H1 (cell line): ENCODE measurements at regions not wholly inside any gene's neighbourhood (a gene's known extent, or its start where the extent isn't known, plus 50 kb on each side); places are given as distances from the start of the nearest gene placed in this dataset.

Source experiments
- CTCF ChIA-PET: fragments of 300-600 bp; sonication (Branson Sonifier 250); formaldehyde crosslinking; loops from one replicate; lab custom pipeline; 2021; ENCODE audit not compliant: partially characterized antibody; lab: Charles Lee
- POLR2A ChIA-PET: fragments of 300-600 bp; sonication (Branson Sonifier 250); formaldehyde crosslinking; loops from one replicate; lab custom pipeline; 2021; ENCODE audit warnings: inconsistent platforms; ENCODE audit not compliant: partially characterized antibody; lab: Charles Lee
- DNase-seq, 2 experiments: peaks; one replicate each; pipeline versions ENCODE4 v3.0.0 to v3.0.0-alpha.2; 2010 to 2022; ENCODE audit warnings: low spot score in 2 of 2, low read depth in 1 of 2, mixed read lengths in 1 of 2
- FAIRE-seq: peaks from 2 replicates; lab custom pipeline; 2011; peaks lifted over from hg19 to GRCh38; lab: Jason Lieb, UNC
- H2AFZ ChIP-seq: 2 replicates; pipeline ENCODE4 v1.8.1; 2012; ENCODE audit warnings: low read length, inconsistent platforms
- H2AK5ac ChIP-seq: 2 replicates; pipeline ENCODE4 v1.6.1; 2013; ENCODE audit warnings: low read depth, low read length
- H2BK120ac ChIP-seq: replicated peaks from 2 replicates; pipeline ENCODE3; 2013; ENCODE audit warnings: low read depth, low read length, inconsistent platforms
- H2BK12ac ChIP-seq: 2 replicates; pipeline ENCODE4 v1.6.1; 2013; ENCODE audit warnings: low read depth, low read length
- H2BK15ac ChIP-seq: 2 replicates; pipeline ENCODE4 v1.6.1; 2013; ENCODE audit warnings: low read length
- H2BK20ac ChIP-seq: 2 replicates; pipeline ENCODE4 v1.6.1; 2013; ENCODE audit warnings: low read length
- H2BK5ac ChIP-seq: 2 replicates; pipeline ENCODE4 v1.6.1; 2013; ENCODE audit warnings: low read depth, low read length
- H3K14ac ChIP-seq: 2 replicates; pipeline ENCODE4 v1.6.1; 2013; ENCODE audit warnings: inconsistent platforms; ENCODE audit not compliant: insufficient read length
- H3K18ac ChIP-seq: 2 replicates; pipeline ENCODE4 v1.6.1; 2013; ENCODE audit warnings: low read length; ENCODE audit errors: extremely low read depth
- H3K23ac ChIP-seq: 2 replicates; pipeline ENCODE4 v1.6.1; 2013; ENCODE audit warnings: inconsistent platforms; ENCODE audit not compliant: insufficient read length
- H3K23me2 ChIP-seq: 2 replicates; pipeline ENCODE4 v1.6.1; 2013; ENCODE audit warnings: low read depth, low read length
- H3K27ac ChIP-seq: 2 replicates; pipeline ENCODE4 v1.6.1; 2011; ENCODE audit warnings: low read depth, low read length, inconsistent platforms
- H3K27me3 ChIP-seq, 4 experiments: replicated peaks in 1 of 4; 1 replicate in 1 of 4; 2 replicates in 3 of 4; pipeline versions ENCODE4 v1.6.1 to v1.8.1; 2011 to 2013; ENCODE audit warnings: low read length in 3 of 4, mild to moderate bottlenecking in 3 of 4, inconsistent platforms in 2 of 4, mixed read lengths in 2 of 4, moderate library complexity in 1 of 4; ENCODE audit not compliant: control insufficient read depth in 3 of 4, insufficient read depth in 3 of 4; ENCODE audit errors: extremely low read depth in 1 of 4
- H3K36me3 ChIP-seq, 4 experiments: 2 replicates each; pipeline versions ENCODE4 v1.6.1 to v1.8.1; 2011 to 2013; ENCODE audit warnings: mild to moderate bottlenecking in 4 of 4, low read length in 3 of 4, moderate library complexity in 2 of 4, control low read depth in 1 of 4, inconsistent platforms in 1 of 4; ENCODE audit not compliant: insufficient read depth in 4 of 4, control insufficient read depth in 2 of 4
- H3K4ac ChIP-seq: replicated peaks from 2 replicates; pipeline ENCODE3; 2013; ENCODE audit warnings: low read length, low read depth, mixed read lengths, inconsistent platforms; ENCODE audit not compliant: insufficient read length
- H3K4me1 ChIP-seq, 4 experiments: replicated peaks in 1 of 4; 1 replicate in 1 of 4; 2 replicates in 3 of 4; pipeline versions ENCODE4 v1.6.1 to v1.8.1; 2011 to 2013; ENCODE audit warnings: low read length in 3 of 4, inconsistent platforms in 2 of 4, mixed read lengths in 1 of 4; ENCODE audit not compliant: insufficient read depth in 4 of 4, control insufficient read depth in 3 of 4
- H3K4me2 ChIP-seq, 2 experiments: 2 replicates each; pipeline versions ENCODE4 v1.6.1 to v1.8.1; 2011 to 2013; ENCODE audit warnings: low read depth in 2 of 2, low read length in 2 of 2, control low read depth in 1 of 2, inconsistent platforms in 1 of 2, mild to moderate bottlenecking in 1 of 2; ENCODE audit not compliant: insufficient read depth in 1 of 2
- H3K4me3 ChIP-seq, 4 experiments: fragments of 200-600, 300-600 bp in 1 of 4; sonication (generic), shearing (Covaris generic), sonication (Bioruptor Twin) in 1 of 4; 2 replicates each; pipeline versions ENCODE4 v1.5.1 to v1.8.1; 2011 to 2016; ENCODE audit warnings: low read length in 4 of 4, low read depth in 3 of 4, control low read depth in 2 of 4, inconsistent platforms in 2 of 4, mild to moderate bottlenecking in 2 of 4, mixed read lengths in 1 of 4, moderate library complexity in 1 of 4; ENCODE audit not compliant: insufficient read depth in 2 of 4; ENCODE audit errors: extremely low read depth in 1 of 4
- H3K56ac ChIP-seq: replicated peaks from 2 replicates; pipeline ENCODE3; 2013; ENCODE audit warnings: low read depth, mild to moderate bottlenecking, mixed read lengths, low read length, inconsistent platforms; ENCODE audit not compliant: insufficient read length
- H3K79me1 ChIP-seq: 2 replicates; pipeline ENCODE4 v1.6.1; 2013; ENCODE audit warnings: low read depth, low read length, control low read depth
- H3K79me2 ChIP-seq, 2 experiments: 2 replicates each; pipeline versions ENCODE4 v1.6.1 to v1.8.1; 2012 to 2013; ENCODE audit warnings: low read length in 2 of 2, mild to moderate bottlenecking in 2 of 2, inconsistent platforms in 1 of 2; ENCODE audit not compliant: insufficient read depth in 2 of 2, control insufficient read depth in 1 of 2
- H3K9ac ChIP-seq, 4 experiments: replicated peaks in 1 of 4; 1 replicate in 1 of 4; 2 replicates in 3 of 4; pipeline versions ENCODE4 v1.6.1 to v1.8.1; 2011 to 2013; ENCODE audit warnings: low read depth in 3 of 4, low read length in 3 of 4, control low read depth in 2 of 4, mild to moderate bottlenecking in 2 of 4, moderate library complexity in 2 of 4, inconsistent platforms in 1 of 4; ENCODE audit errors: extremely low read depth in 1 of 4
- H3K9me3 ChIP-seq, 2 experiments: 2 replicates each; pipeline versions ENCODE4 v1.6.1 to v1.8.1; 2012 to 2013; ENCODE audit warnings: mild to moderate bottlenecking in 2 of 2, moderate library complexity in 2 of 2, control low read depth in 1 of 2, inconsistent platforms in 1 of 2, low read depth in 1 of 2, low read length in 1 of 2, mixed read lengths in 1 of 2; ENCODE audit not compliant: insufficient read depth in 2 of 2
- H4K20me1 ChIP-seq, 2 experiments: replicated peaks in 1 of 2; 2 replicates each; pipeline versions ENCODE3 to v1.8.1; 2011 to 2013; ENCODE audit warnings: inconsistent platforms in 2 of 2, low read length in 2 of 2, mild to moderate bottlenecking in 1 of 2; ENCODE audit not compliant: insufficient read depth in 2 of 2, control insufficient read depth in 1 of 2
- H4K5ac ChIP-seq: 2 replicates; pipeline ENCODE4 v1.6.1; 2013; ENCODE audit warnings: low read length, low read depth, mixed read lengths, inconsistent platforms; ENCODE audit not compliant: insufficient read length
- H4K8ac ChIP-seq: 2 replicates; pipeline ENCODE4 v1.8.0; 2013; ENCODE audit warnings: mild to moderate bottlenecking, moderate library complexity, low read length, inconsistent platforms; ENCODE audit not compliant: insufficient read depth; ENCODE audit errors: extremely low read depth
- H4K91ac ChIP-seq: replicated peaks from 2 replicates; pipeline ENCODE3; 2013; ENCODE audit warnings: low read length, mixed read lengths, inconsistent platforms; ENCODE audit not compliant: insufficient read length
- CTCF ChIP-seq, 3 experiments: IDR thresholded peaks; 1 replicate in 2 of 3; 2 replicates in 1 of 3; pipeline versions ENCODE4 v1.5.1 to v1.6.1; 2011; ENCODE audit warnings: low read length in 3 of 3, mild to moderate bottlenecking in 3 of 3, inconsistent platforms in 2 of 3, low read depth in 1 of 3, moderate library complexity in 1 of 3; ENCODE audit not compliant: insufficient read depth in 1 of 3; ENCODE audit errors: control extremely low read depth in 1 of 3
- RAD21 ChIP-seq, 2 experiments: IDR thresholded peaks in 1 of 2; conservative IDR thresholded peaks in 1 of 2; 2 replicates each; pipeline ENCODE4 v1.6.1; 2011; ENCODE audit warnings: low read depth in 2 of 2, low read length in 2 of 2, improper control_type of control experiment in 1 of 2, inconsistent platforms in 1 of 2, mild to moderate bottlenecking in 1 of 2, moderate library complexity in 1 of 2
- SRF ChIP-seq: IDR thresholded peaks from 2 replicates; pipeline ENCODE4 v1.6.1; 2011; ENCODE audit warnings: mild to moderate bottlenecking, low read depth, low read length, moderate library complexity
- TAF1 ChIP-seq: IDR thresholded peaks from 2 replicates; pipeline ENCODE4 v1.6.1; 2011; ENCODE audit warnings: mild to moderate bottlenecking, low read depth, low read length
- WGBS, 2 experiments: shearing (Covaris generic) in 1 of 2; methylation state at CpG; one replicate each; pipeline versions ENCODE4 v1.1.6 to v1.1.7; 2013 to 2015; ENCODE audit warnings: low lambda C conversion rate in 2 of 2, mixed read lengths in 2 of 2, inconsistent platforms in 1 of 2, low coverage in 1 of 2, missing lambda C conversion rate in 1 of 2; ENCODE audit not compliant: insufficient replicate concordance in 2 of 2, insufficient coverage in 1 of 2, insufficient read length in 1 of 2; ENCODE audit errors: extremely low coverage in 1 of 2, missing lambda C conversion rate in 1 of 2; 5-methylcytosine and 5-hydroxymethylcytosine counted together

- Histone ChIP-seq H3K23me2 (no peaks in the 10 kb centered on the region), H2BK5ac (no peak overlapping the region), H4K91ac (no peak overlapping the region), H3K4me1 (no peaks in the 10 kb centered on the region), H3K23ac (no peak overlapping the region), H2AFZ (no peak overlapping the region), H2BK120ac (no peak overlapping the region), H3K14ac (no peak overlapping the region), H3K4me2 (no peak overlapping the region), H2BK12ac (no peak overlapping the region), H3K79me2 (no peaks in the 10 kb centered on the region), H3K4ac (no peak overlapping the region), H2BK20ac (no peak overlapping the region), H3K9ac (no peak overlapping the region), H3K4me3 (no peak overlapping the region), H3K27me3 (peaks cover 0 to 1% (median 0%) of the 10 kb centered on the region in 4 experiments; a peak in 1 of 7 replicates), H3K18ac (no peak overlapping the region), H3K27ac (no peak overlapping the region), H4K8ac (no peak overlapping the region), H2AK5ac (no peak overlapping the region), H4K20me1 (no peaks in the 10 kb centered on the region), H3K79me1 (no peaks in the 10 kb centered on the region), H3K36me3 (no peaks in the 10 kb centered on the region), H2BK15ac (no peak overlapping the region), H3K9me3 (no peaks in the 10 kb centered on the region), H4K5ac (no peak overlapping the region), H3K56ac (no peak overlapping the region)
- TF ChIP-seq TAF1 (no peak), SRF (no peak), CTCF (IDR thresholded peaks at IDR 0.05; ENCODE audit: control extremely low read depth in 1 of 3, insufficient read depth in 1 of 3, low read depth in 1 of 3, low read length in 3 of 3) (peak in 1 of 3 experiments; percentile 58; a peak in 2 of 4 replicates), RAD21 (IDR thresholded peaks at IDR 0.05 in 1 of 2, conservative IDR thresholded peaks at IDR 0.05 in 1 of 2; ENCODE audit: low read depth in 2 of 2, low read length in 2 of 2) (peak in 1 of 2 experiments; percentile 16; a peak in 1 of 4 replicates)
- CTCF ChIA-PET: interaction anchor here (0.8 to 1.3 kb wide), 2 partner anchors 15 to 126 kb away, joined by 3 read pairs; no protein-coding TSS in a partner anchor
- 94% methylated on average over 3 of the region's 3 CpGs; no CpG with 5 or more reads in 1 of the 2 experiments for WGBS, 2 experiments
- DNase-seq (no peak), FAIRE-seq (peak; percentile 13)
- POLR2A ChIA-PET: no interaction called here
Observed at GRCh38 chr2:19416784-19417684, 58.6 kb upstream of the OSR1 start.
